ENCODE measurements at regions not wholly inside any gene's neighbourhood (a gene's known extent, or its start where the extent isn't known, plus 50 kb on each side); places are given as distances from the start of the nearest gene placed in this dataset.

GRCh38 chr3:167958141-167958540 lies 137.6 kb downstream of the GOLIM4 start:
- no peak for TF ChIP-seq CTCF (IDR thresholded peaks at IDR 0.05; ENCODE audit: insufficient read depth, low read depth, low read length, missing control alignments)
- DNase-seq (ENCODE audit: low read depth): peak; percentile 6
- H3K4me3 ChIP-seq (ENCODE audit: low read length): no peak overlapping the region

- H3K4me3 ChIP-seq (ENCODE audit: low read length): no peak overlapping the region
- DNase-seq (ENCODE audit: low read depth): no peak
These were observed 142.8 kb downstream of the GOLIM4 start for GRCh38 chr3:167952969-167953368.

GRCh38 chr3:167950212-167950611 lies 145.5 kb downstream of the GOLIM4 start:
- TF ChIP-seq CTCF (IDR thresholded peaks at IDR 0.05; ENCODE audit: insufficient read depth, low read depth, low read length, missing control alignments): no peak
- peak; percentile 16 for DNase-seq (ENCODE audit: low read depth)
- no peak overlapping the region for H3K4me3 ChIP-seq (ENCODE audit: low read length)

More at GRCh38 chr3:167952969-167953368, 142.8 kb downstream of the GOLIM4 start:
- TF ChIP-seq CTCF (IDR thresholded peaks at IDR 0.05; ENCODE audit: insufficient read depth, low read depth, low read length, missing control alignments): no peak

- no peak overlapping the region for H3K4me3 ChIP-seq (ENCODE audit: low read length)
- no peak for TF ChIP-seq CTCF (IDR thresholded peaks at IDR 0.05; ENCODE audit: insufficient read depth, low read depth, low read length, missing control alignments)
- peak; percentile 44 for DNase-seq (ENCODE audit: low read depth)
These were observed 154.3 kb downstream of the GOLIM4 start for GRCh38 chr3:167941234-167941995.

GRCh38 chr3:167940241-167940640 lies 155.5 kb downstream of the GOLIM4 start:
- DNase-seq (ENCODE audit: low read depth): peak; percentile 30
- TF ChIP-seq CTCF (IDR thresholded peaks at IDR 0.05; ENCODE audit: insufficient read depth, low read depth, low read length, missing control alignments): no peak
- H3K4me3 ChIP-seq (ENCODE audit: low read length): no peak overlapping the region

GRCh38 chr3:167938516-167938915 lies 157.2 kb downstream of the GOLIM4 start:
- TF ChIP-seq CTCF (IDR thresholded peaks at IDR 0.05; ENCODE audit: insufficient read depth, low read depth, low read length, missing control alignments): no peak
- DNase-seq (ENCODE audit: low read depth): no peak
- no peak overlapping the region for H3K4me3 ChIP-seq (ENCODE audit: low read length)

GRCh38 chr3:167936019-167936418 lies 159.7 kb downstream of the GOLIM4 start:
- no peak overlapping the region for H3K4me3 ChIP-seq (ENCODE audit: low read length)
- TF ChIP-seq CTCF (IDR thresholded peaks at IDR 0.05; ENCODE audit: insufficient read depth, low read depth, low read length, missing control alignments): no peak
- DNase-seq (ENCODE audit: low read depth): no peak

Data from epithelial cell of esophagus (primary cell).